Activated B cell treated with CpG ODN at 0.5 μM for 24 hours (primary cell): ENCODE measurements at regions not wholly inside any gene's neighbourhood (a gene's known extent, or its start where the extent isn't known, plus 50 kb on each side); places are given as distances from the start of the nearest gene placed in this dataset.

Experiments
- ATAC-seq: fragments of 200-7000 bp; cut with Tn5 transposase; one replicate; pipeline ENCODE4 v1.10.0; 2021; ENCODE audit warnings: low read depth, mild to moderate bottlenecking, moderate library complexity
- CTCF ChIA-PET: fragments of 350-600 bp; sonication (Branson Sonifier 250); formaldehyde crosslinking; loops from one replicate; lab custom pipeline; 2021; ENCODE audit warnings: antibody characterized with exemption; lab: Charles Lee
- POLR2A ChIA-PET: fragments of 350-600 bp; sonication (Branson Sonifier 250); formaldehyde crosslinking; loops from one replicate; lab custom pipeline; 2021; ENCODE audit warnings: antibody characterized with exemption; lab: Charles Lee
- DNase-seq: peaks from one replicate; pipeline ENCODE4 v3.0.0; 2022
- H3K27ac Mint-ChIP-seq: one replicate; pipeline ENCODE4 v1.8.0; 2020; ENCODE audit warnings: mixed read lengths
- H3K27me3 Mint-ChIP-seq: one replicate; pipeline ENCODE4 v1.8.0; 2021; ENCODE audit warnings: mixed read lengths
- H3K36me3 Mint-ChIP-seq: one replicate; pipeline ENCODE4 v1.8.0; 2021; ENCODE audit warnings: low read depth, mixed read lengths
- H3K4me1 Mint-ChIP-seq: one replicate; pipeline ENCODE4 v1.8.0; 2021; ENCODE audit warnings: mixed read lengths
- H3K4me3 Mint-ChIP-seq: one replicate; pipeline ENCODE4 v1.8.0; 2020; ENCODE audit warnings: mild to moderate bottlenecking, mixed read lengths
- H3K9me3 Mint-ChIP-seq: one replicate; pipeline ENCODE4 v1.8.0; 2020; ENCODE audit warnings: mixed read lengths
- intact Hi-C: fragments of 100-400 bp; cut with micrococcal nuclease; formaldehyde crosslinking; loops from one replicate; pipeline ENCODE4 v1.15.1; 2024
- TF ChIP-seq, protein P1 (sequence below): fragments of 200-600 bp; IDR thresholded peaks from one replicate; pipeline ENCODE4 v1.8.0; 2022; ENCODE audit warnings: antibody characterized with exemption, mild to moderate bottlenecking

DNA sequence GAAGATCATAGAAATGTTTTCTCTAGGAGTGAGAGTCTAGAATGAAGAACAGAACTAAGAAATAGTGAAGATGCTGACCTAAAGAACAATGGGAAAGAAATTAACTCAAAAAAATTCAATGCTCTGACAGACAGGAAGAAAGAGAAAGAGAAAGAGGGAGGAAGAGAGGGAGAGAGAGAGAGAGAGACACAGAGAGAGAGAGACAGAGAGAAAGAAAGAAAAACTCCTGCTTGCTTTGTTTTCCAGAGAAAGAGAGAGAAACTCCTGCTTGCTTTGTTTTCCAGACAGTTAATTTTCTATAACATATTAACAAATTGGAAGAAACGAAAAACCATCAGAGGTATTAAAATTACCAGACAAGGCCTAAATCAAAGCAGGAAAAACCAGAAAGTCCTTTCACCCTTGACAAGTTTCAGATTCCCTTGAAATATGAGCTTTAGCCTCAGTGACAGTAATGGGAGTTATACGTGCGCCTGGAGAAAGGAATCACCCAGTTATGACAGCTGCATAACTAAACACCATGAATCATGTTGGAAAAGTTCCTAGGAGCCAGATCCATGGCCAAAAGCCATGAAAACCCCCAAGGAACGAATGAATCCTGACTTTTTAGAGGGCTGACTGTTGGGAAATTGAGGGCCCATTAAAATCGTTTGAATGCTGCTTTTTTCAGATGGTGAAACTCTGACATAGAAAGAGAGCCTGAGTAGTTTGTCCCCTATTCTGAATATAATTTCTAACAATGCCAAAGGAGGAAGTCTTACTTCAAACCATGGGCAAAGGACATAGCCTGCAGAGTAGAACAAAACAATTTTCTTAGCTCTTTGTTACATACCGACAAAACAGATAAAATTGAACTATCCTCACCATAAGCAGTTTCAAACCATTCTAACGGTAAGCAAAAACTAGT lies 228.6 kb upstream of the CHST9 start:
- ChIA-PET POLR2A (no interaction called here), CTCF (no interaction called here)
- TF ChIP-seq, protein P1, sequence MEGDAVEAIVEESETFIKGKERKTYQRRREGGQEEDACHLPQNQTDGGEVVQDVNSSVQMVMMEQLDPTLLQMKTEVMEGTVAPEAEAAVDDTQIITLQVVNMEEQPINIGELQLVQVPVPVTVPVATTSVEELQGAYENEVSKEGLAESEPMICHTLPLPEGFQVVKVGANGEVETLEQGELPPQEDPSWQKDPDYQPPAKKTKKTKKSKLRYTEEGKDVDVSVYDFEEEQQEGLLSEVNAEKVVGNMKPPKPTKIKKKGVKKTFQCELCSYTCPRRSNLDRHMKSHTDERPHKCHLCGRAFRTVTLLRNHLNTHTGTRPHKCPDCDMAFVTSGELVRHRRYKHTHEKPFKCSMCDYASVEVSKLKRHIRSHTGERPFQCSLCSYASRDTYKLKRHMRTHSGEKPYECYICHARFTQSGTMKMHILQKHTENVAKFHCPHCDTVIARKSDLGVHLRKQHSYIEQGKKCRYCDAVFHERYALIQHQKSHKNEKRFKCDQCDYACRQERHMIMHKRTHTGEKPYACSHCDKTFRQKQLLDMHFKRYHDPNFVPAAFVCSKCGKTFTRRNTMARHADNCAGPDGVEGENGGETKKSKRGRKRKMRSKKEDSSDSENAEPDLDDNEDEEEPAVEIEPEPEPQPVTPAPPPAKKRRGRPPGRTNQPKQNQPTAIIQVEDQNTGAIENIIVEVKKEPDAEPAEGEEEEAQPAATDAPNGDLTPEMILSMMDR: no peak
- Mint-ChIP-seq H3K27me3 (no peaks in the 10 kb centered on the region), H3K9me3 (peaks cover 2% of the 10 kb centered on the region), H3K27ac (no peak overlapping the region), H3K4me1 (no peaks in the 10 kb centered on the region), H3K36me3 (no peaks in the 10 kb centered on the region), H3K4me3 (no peak overlapping the region)
- ATAC-seq (no peak), DNase-seq (no peak)
- intact Hi-C loops: no loop called here

DNA sequence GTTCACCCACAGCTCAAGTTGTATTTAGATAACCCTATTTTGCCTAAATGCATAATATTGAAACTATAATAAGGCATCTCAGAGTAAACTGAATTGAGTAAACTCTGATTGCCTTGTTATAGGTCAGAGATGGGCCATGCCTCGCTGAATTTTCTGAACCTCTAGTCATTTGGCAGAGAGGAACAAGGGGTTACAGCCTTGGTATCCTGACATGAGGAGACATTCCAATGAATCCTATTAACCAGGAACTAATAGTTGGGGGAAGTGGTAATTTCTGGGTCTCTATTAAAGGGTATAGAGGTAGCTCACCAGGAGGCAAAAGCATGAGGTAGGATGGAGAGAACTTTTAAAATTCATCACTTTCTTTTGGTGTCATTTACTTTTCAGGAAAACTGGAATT lies 227.4 kb upstream of the CHST9 start:
- H3K4me3 Mint-ChIP-seq: no peak overlapping the region
- DNase-seq: no peak
- peaks cover 2% of the 10 kb centered on the region for H3K9me3 Mint-ChIP-seq
- no peaks in the 10 kb centered on the region for H3K27me3 Mint-ChIP-seq
- TF ChIP-seq, protein P1: no peak
- ChIA-PET CTCF (no interaction called here), POLR2A (no interaction called here)
- no peaks in the 10 kb centered on the region for H3K36me3 Mint-ChIP-seq
- no peak for ATAC-seq
- H3K4me1 Mint-ChIP-seq: no peaks in the 10 kb centered on the region
- intact Hi-C loops: no loop called here
- H3K27ac Mint-ChIP-seq: no peak overlapping the region

DNA sequence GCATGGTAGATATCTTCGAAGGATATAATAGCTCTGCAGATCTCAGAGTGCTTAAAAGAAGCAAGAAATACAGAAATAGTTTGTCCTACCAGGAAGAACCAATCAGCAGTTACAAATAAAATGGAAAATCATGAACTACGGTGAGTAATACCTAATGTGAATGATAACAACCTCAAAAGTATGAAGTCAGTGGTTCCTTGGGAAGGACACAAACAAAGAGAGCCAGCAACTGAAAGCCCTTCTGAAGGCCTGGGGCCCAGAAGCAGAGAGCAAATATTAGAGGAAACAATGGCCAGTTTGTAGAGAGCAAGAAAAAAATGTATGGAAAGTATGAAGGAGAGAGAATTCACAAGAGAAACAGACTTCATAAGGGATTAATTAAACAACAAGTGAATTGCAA lies 226.8 kb upstream of the CHST9 start:
- Mint-ChIP-seq H3K27ac (no peak overlapping the region), H3K36me3 (no peaks in the 10 kb centered on the region), H3K27me3 (no peaks in the 10 kb centered on the region), H3K4me3 (no peak overlapping the region), H3K9me3 (peaks cover 2% of the 10 kb centered on the region), H3K4me1 (no peaks in the 10 kb centered on the region)
- CTCF ChIA-PET: no interaction called here
- intact Hi-C loops: no loop called here
- no peak for ATAC-seq
- no peak for DNase-seq
- TF ChIP-seq, protein P1: no peak
- POLR2A ChIA-PET: no interaction called here

- ATAC-seq (no peak), DNase-seq (no peak)
- H3K4me1 Mint-ChIP-seq: no peaks in the 10 kb centered on the region
- intact Hi-C loops: no loop called here
- TF ChIP-seq, protein P1: no peak
- POLR2A ChIA-PET: no interaction called here
- no peaks in the 10 kb centered on the region for H3K36me3 Mint-ChIP-seq
- CTCF ChIA-PET: no interaction called here
- peaks cover 2% of the 10 kb centered on the region for H3K9me3 Mint-ChIP-seq
- no peak overlapping the region for H3K4me3 Mint-ChIP-seq
- no peak overlapping the region for H3K27ac Mint-ChIP-seq
- no peaks in the 10 kb centered on the region for H3K27me3 Mint-ChIP-seq
Observed at GRCh38 chr18:27411013-27411412, 225.9 kb upstream of the CHST9 start.

DNA sequence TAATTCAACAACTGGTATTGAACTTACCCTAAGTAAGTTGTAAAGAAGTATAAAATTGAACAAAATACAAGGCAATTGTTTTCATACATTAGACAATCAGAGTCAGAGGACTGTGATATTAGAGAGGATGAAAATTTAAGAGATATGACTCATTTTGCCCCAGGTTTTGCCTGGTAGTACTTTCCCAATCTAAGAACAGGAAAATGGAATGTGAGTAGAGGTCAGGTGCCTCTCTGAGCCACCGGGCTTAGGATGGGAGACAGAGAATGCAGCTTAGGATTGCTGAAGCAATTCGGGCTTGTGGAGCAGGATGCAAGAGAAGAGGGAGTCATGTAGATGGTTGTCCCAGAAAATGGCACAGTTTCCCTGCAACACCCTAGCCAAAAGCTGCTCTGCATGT lies 219.7 kb upstream of the CHST9 start:
- no peaks in the 10 kb centered on the region for H3K9me3 Mint-ChIP-seq
- no peaks in the 10 kb centered on the region for H3K4me1 Mint-ChIP-seq
- intact Hi-C loops: no loop called here
- H3K27ac Mint-ChIP-seq: no peak overlapping the region
- ChIA-PET POLR2A (no interaction called here), CTCF (no interaction called here)
- DNase-seq: no peak
- TF ChIP-seq, protein P1: no peak
- H3K36me3 Mint-ChIP-seq: no peaks in the 10 kb centered on the region
- H3K27me3 Mint-ChIP-seq: no peaks in the 10 kb centered on the region
- no peak for ATAC-seq
- no peak overlapping the region for H3K4me3 Mint-ChIP-seq
